Vagina (tissue), 2 donors: ENCODE measurements at regions not wholly inside any gene's neighbourhood (a gene's known extent, or its start where the extent isn't known, plus 50 kb on each side); places are given as distances from the start of the nearest gene placed in this dataset.

Source experiments
- DNase-seq, 2 donors: peaks; one replicate each; pipeline ENCODE4 v3.0.0-alpha.2; 2017; ENCODE audit errors: extremely low spot score in 2 of 2
- H3K27ac ChIP-seq: fragments of 200-600 bp; sonication (generic); one replicate; pipeline ENCODE4 v1.5.1; 2019
- H3K27me3 ChIP-seq: fragments of 200-600 bp; sonication (generic); one replicate; pipeline ENCODE4 v1.5.1; 2019
- H3K36me3 ChIP-seq, 2 donors: fragments of 200-600 bp; sonication (generic); one replicate each; pipeline ENCODE4 v1.5.1; 2017 to 2019
- H3K4me1 ChIP-seq: fragments of 200-600 bp; sonication (generic); one replicate; pipeline ENCODE4 v1.5.1; 2019
- H3K4me3 ChIP-seq, 2 donors: fragments of 200-600 bp; sonication (generic); 1 replicate in 1 of 2; 2 replicates in 1 of 2; pipeline ENCODE4 v1.5.1; 2016 to 2019
- H3K9me3 ChIP-seq: fragments of 200-600 bp; sonication (generic); one replicate; pipeline ENCODE4 v1.5.1; 2019
- CTCF ChIP-seq, 3 experiments: fragments of 450-650 bp in 2 of 3; fragments of 200-600 bp in 1 of 3; sonication (generic) in 1 of 3; IDR thresholded peaks; one replicate each; pipeline ENCODE4 v1.5.1; 2017 to 2019; ENCODE audit warnings: antibody characterized with exemption in 3 of 3, mild to moderate bottlenecking in 2 of 3, moderate library complexity in 2 of 3
- POLR2A ChIP-seq, 2 donors: fragments of 450-650 bp; IDR thresholded peaks; one replicate each; pipeline ENCODE4 v1.6.1; 2017; ENCODE audit warnings: antibody characterized with exemption in 2 of 2, mild to moderate bottlenecking in 2 of 2, moderate library complexity in 2 of 2
- POLR2AphosphoS5 ChIP-seq, 2 donors: sonication (generic); formaldehyde crosslinking; IDR thresholded peaks; one replicate each; pipeline ENCODE4 v1.9.0; 2017; ENCODE audit warnings: antibody characterized with exemption in 2 of 2, mild to moderate bottlenecking in 2 of 2, low read depth in 1 of 2; ENCODE audit not compliant: insufficient read depth in 1 of 2
- intact Hi-C: fragments of 100-400 bp; cut with DNase I; formaldehyde crosslinking; loops from one replicate; pipeline ENCODE4 v1.15.1; 2023

GRCh38 chr5:105688227-105688792, 1982.4 kb downstream of the EFNA5 start:
- intact Hi-C loops = no loop called here
- no peak for DNase-seq
- Histone ChIP-seq H3K4me1 (no peaks in the 10 kb centered on the region), H3K9me3 (no peaks in the 10 kb centered on the region), H3K4me3 (no peak overlapping the region), H3K27me3 (no peaks in the 10 kb centered on the region), H3K27ac (no peak overlapping the region), H3K36me3 (no peaks in the 10 kb centered on the region)
- TF ChIP-seq POLR2A (IDR thresholded peaks at IDR 0.05) (no peak), POLR2AphosphoS5 (IDR thresholded peaks at IDR 0.05; ENCODE audit: insufficient read depth in 1 of 2, low read depth in 1 of 2) (no peak), CTCF (IDR thresholded peaks at IDR 0.05) (no peak)

GRCh38 chr5:105687493-105687892, 1983.2 kb downstream of the EFNA5 start:
- Histone ChIP-seq H3K27me3 (no peaks in the 10 kb centered on the region), H3K27ac (no peak overlapping the region), H3K36me3 (no peaks in the 10 kb centered on the region), H3K4me3 (no peak overlapping the region), H3K9me3 (no peaks in the 10 kb centered on the region), H3K4me1 (no peaks in the 10 kb centered on the region)
- DNase-seq = no peak
- no peak for TF ChIP-seq POLR2A (IDR thresholded peaks at IDR 0.05)
- TF ChIP-seq CTCF (IDR thresholded peaks at IDR 0.05) = no peak
- TF ChIP-seq POLR2AphosphoS5 (IDR thresholded peaks at IDR 0.05; ENCODE audit: insufficient read depth in 1 of 2, low read depth in 1 of 2) = no peak
- intact Hi-C loops = no loop called here

DNA sequence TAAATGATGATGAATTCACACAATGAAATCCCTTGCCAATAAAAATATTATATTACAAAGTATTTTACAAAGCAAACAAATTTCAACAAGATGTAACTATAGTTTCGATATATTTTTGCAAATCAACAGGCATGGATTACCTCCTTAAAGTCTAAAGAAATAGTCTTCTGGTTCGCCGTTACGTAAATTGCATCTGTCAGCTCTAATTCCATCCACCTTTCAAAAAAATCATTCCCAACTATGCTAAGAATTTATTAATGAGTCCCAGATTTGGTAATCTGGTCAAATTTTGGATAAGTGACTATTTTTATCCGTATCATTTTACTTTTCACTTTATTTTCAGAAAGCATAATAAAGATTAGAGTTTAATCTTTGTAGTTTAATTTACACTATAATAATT, 1984.9 kb downstream of the EFNA5 start:
- Histone ChIP-seq H3K4me1 (no peaks in the 10 kb centered on the region), H3K9me3 (no peaks in the 10 kb centered on the region), H3K4me3 (no peak overlapping the region), H3K36me3 (no peaks in the 10 kb centered on the region), H3K27ac (no peak overlapping the region), H3K27me3 (no peaks in the 10 kb centered on the region)
- no peak for TF ChIP-seq POLR2AphosphoS5 (IDR thresholded peaks at IDR 0.05; ENCODE audit: insufficient read depth in 1 of 2, low read depth in 1 of 2)
- no peak for TF ChIP-seq POLR2A (IDR thresholded peaks at IDR 0.05)
- no peak for TF ChIP-seq CTCF (IDR thresholded peaks at IDR 0.05)
- intact Hi-C loops = no loop called here
- no peak for DNase-seq

- H3K27me3 ChIP-seq = no peaks in the 10 kb centered on the region
- no peaks in the 10 kb centered on the region for H3K36me3 ChIP-seq
- H3K4me3 ChIP-seq = no peak overlapping the region
- intact Hi-C loops = no loop called here
- TF ChIP-seq POLR2A (IDR thresholded peaks at IDR 0.05) = no peak
- TF ChIP-seq POLR2AphosphoS5 (IDR thresholded peaks at IDR 0.05; ENCODE audit: insufficient read depth in 1 of 2, low read depth in 1 of 2) = no peak
- no peak for TF ChIP-seq CTCF (IDR thresholded peaks at IDR 0.05)
- no peaks in the 10 kb centered on the region for H3K4me1 ChIP-seq
- H3K27ac ChIP-seq = no peak overlapping the region
- DNase-seq = no peak
- H3K9me3 ChIP-seq = no peaks in the 10 kb centered on the region
Observed at GRCh38 chr5:105684799-105685198, 1985.9 kb downstream of the EFNA5 start.

DNA sequence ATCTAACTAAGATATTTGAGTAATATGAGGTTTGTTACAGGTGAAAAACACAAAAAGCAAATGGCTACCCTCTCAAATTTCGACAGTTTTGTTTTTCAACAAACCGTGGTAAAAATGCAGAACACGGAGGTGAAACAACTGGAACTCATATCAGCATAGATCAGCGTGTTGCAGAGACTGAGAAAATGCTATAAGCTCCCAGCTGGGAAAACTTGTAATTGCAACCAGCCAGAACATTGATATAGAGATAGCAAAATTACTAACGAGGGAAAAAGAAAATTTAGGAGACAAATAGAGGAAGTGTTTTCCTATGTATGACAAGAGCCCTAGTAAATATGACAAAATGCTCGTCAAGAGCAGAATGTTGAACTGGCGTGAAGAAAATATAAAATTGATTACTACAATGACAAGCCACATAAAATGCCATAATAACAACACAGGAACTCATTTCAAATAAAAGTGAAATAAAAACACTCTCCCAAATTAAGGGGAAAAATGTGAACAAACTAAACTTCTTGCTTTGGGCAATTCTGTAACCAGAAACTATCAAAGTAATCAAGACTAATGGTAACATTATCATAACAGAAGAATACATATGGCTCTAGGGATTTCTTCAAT, 1989.8 kb downstream of the EFNA5 start:
- no peaks in the 10 kb centered on the region for H3K36me3 ChIP-seq
- H3K9me3 ChIP-seq = no peaks in the 10 kb centered on the region
- no peak for TF ChIP-seq CTCF (IDR thresholded peaks at IDR 0.05)
- TF ChIP-seq POLR2A (IDR thresholded peaks at IDR 0.05) = no peak
- TF ChIP-seq POLR2AphosphoS5 (IDR thresholded peaks at IDR 0.05; ENCODE audit: insufficient read depth in 1 of 2, low read depth in 1 of 2) = no peak
- H3K27me3 ChIP-seq = no peaks in the 10 kb centered on the region
- intact Hi-C loops = no loop called here
- DNase-seq = no peak
- no peak overlapping the region for H3K27ac ChIP-seq
- H3K4me3 ChIP-seq = no peak overlapping the region
- no peaks in the 10 kb centered on the region for H3K4me1 ChIP-seq
